ENCODE measurements at regions not wholly inside any gene's neighbourhood (a gene's known extent, or its start where the extent isn't known, plus 50 kb on each side); places are given as distances from the start of the nearest gene placed in this dataset.

DNA sequence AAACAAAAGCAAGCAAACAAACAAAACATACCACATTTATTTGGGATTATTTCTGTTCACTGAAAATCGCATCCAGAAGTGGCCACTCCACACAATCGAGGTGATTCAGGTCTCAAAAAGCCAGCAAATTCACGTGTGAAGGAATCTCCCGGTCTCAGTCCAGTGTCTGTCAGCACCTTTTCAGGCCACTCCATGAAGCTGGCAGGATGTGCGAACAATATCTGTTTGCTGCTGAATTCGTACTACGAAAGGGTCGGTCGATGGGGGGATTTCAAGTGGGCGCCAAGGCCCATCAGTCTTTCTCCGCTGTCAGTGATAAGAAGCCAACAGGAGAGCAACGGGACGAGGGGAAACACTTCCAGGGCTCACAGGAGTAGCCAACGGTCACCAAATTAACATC is 505.1 kb downstream of the IRX1 start:
- no peak for DNase-seq (ENCODE audit: low read depth, low spot score)
- ChIA-PET POLR2A (no interaction called here), CTCF (no interaction called here)
- no peak overlapping the region for H3K4me3 ChIP-seq (ENCODE audit: low read depth, low read length)
- TF ChIP-seq CTCF (IDR thresholded peaks at IDR 0.05; ENCODE audit: insufficient read depth, low read length, missing control alignments) = no peak

DNA sequence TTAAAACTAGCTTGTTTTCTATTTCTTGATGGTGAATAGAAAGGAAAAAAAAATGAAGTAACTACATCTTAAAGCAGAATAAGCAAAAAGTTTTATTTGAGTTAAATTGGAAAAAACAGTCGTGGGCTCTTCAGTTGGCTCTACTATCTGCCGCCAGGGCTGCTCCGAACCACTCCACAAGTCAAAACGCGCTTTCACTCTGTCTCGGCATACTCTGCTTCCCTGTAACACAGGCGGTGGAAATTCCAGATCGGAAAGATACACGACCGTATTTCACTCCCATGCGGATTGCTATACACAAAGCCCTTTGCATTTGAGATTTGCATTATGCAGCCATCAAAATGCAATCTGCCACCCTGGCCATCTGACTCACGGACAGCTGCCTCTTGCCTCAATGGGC is 505.6 kb downstream of the IRX1 start:
- no peak for TF ChIP-seq CTCF (IDR thresholded peaks at IDR 0.05; ENCODE audit: insufficient read depth, low read length, missing control alignments)
- no peak overlapping the region for H3K4me3 ChIP-seq (ENCODE audit: low read depth, low read length)
- ChIA-PET POLR2A (no interaction called here), CTCF (no interaction called here)
- no peak for DNase-seq (ENCODE audit: low read depth, low spot score)

GRCh38 chr5:4104831-4105597 is 509.4 kb downstream of the IRX1 start:
- TF ChIP-seq CTCF (IDR thresholded peaks at IDR 0.05; ENCODE audit: insufficient read depth, low read length, missing control alignments) = no peak
- no peak overlapping the region for H3K4me3 ChIP-seq (ENCODE audit: low read depth, low read length)
- DNase-seq (ENCODE audit: low read depth, low spot score) = no peak
- ChIA-PET POLR2A (no interaction called here), CTCF (no interaction called here)

DNA sequence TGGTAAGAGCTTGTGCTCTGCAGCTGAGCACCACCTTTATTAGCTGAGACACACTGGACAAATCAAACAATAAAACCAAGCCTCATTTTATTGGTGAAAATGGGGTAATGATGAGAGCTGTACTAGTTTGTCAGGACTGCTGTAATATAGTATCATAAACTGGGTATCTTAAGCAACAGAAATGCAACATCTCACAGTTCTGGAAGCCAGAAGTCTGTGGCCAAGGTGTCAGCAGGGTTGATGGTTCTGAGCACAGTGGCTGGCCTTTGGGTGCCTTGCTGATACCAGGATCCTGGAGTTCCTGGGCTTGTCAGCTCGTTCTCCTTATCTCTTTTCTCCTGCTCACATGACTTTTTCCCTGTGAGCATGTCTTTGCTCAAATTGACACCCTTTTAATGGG is 513.1 kb downstream of the IRX1 start:
- TF ChIP-seq CTCF (IDR thresholded peaks at IDR 0.05; ENCODE audit: insufficient read depth, low read length, missing control alignments) = no peak
- ChIA-PET CTCF (no interaction called here), POLR2A (no interaction called here)
- H3K4me3 ChIP-seq (ENCODE audit: low read depth, low read length) = no peak overlapping the region
- no peak for DNase-seq (ENCODE audit: low read depth, low spot score)

GRCh38 chr5:4113426-4113825 is 517.8 kb downstream of the IRX1 start:
- no peak overlapping the region for H3K4me3 ChIP-seq (ENCODE audit: low read depth, low read length)
- CTCF ChIA-PET = no interaction called here
- no peak for TF ChIP-seq CTCF (IDR thresholded peaks at IDR 0.05; ENCODE audit: insufficient read depth, low read length, missing control alignments)
- DNase-seq (ENCODE audit: low read depth, low spot score) = no peak
- POLR2A ChIA-PET = no interaction called here

- ChIA-PET POLR2A (no interaction called here), CTCF (no interaction called here)
- H3K4me3 ChIP-seq (ENCODE audit: low read depth, low read length) = no peak overlapping the region
- no peak for TF ChIP-seq CTCF (IDR thresholded peaks at IDR 0.05; ENCODE audit: insufficient read depth, low read length, missing control alignments)
- no peak for DNase-seq (ENCODE audit: low read depth, low spot score)
Observed at GRCh38 chr5:4113905-4114304, 518.3 kb downstream of the IRX1 start.
